Right lobe of liver (tissue), 6 donors: ENCODE measurements at regions not wholly inside any gene's neighbourhood (a gene's known extent, or its start where the extent isn't known, plus 50 kb on each side); places are given as distances from the start of the nearest gene placed in this dataset.

Experiments
- ATAC-seq, 4 donors: fragments of 200-7000 bp; cut with Tn5 transposase; one replicate each; pipeline ENCODE4 v1.9.1; 2020; ENCODE audit warnings: mild to moderate bottlenecking in 4 of 4, moderate library complexity in 4 of 4
- DNase-seq, 3 donors: peaks; one replicate each; pipeline ENCODE4 v3.0.0-alpha.2; 2020
- H3K27ac ChIP-seq, 3 donors: fragments of 200-600 bp; one replicate each; pipeline ENCODE4 v1.8.0; 2022
- H3K27me3 ChIP-seq, 2 donors: fragments of 200-600 bp; one replicate each; pipeline ENCODE4 v1.8.0; 2022
- H3K36me3 ChIP-seq, 4 donors: fragments of 200-600 bp; sonication (generic) in 1 of 4; one replicate each; pipeline versions ENCODE4 v1.5.1 to v1.8.0; 2017 to 2022; ENCODE audit warnings: control low read depth in 1 of 4
- H3K4me1 ChIP-seq, 4 donors: fragments of 200-600 bp; sonication (generic) in 1 of 4; one replicate each; pipeline versions ENCODE4 v1.5.1 to v1.8.0; 2017 to 2022; ENCODE audit warnings: control low read depth in 1 of 4
- H3K4me3 ChIP-seq, 3 donors: fragments of 200-600 bp; one replicate each; pipeline ENCODE4 v1.8.0; 2022
- H3K9me3 ChIP-seq, 4 donors: fragments of 200-600 bp; sonication (generic) in 1 of 4; one replicate each; pipeline versions ENCODE4 v1.5.1 to v1.8.0; 2017 to 2022; ENCODE audit warnings: control low read depth in 1 of 4
- CTCF ChIP-seq, 4 donors: fragments of 200-600 bp in 3 of 4; fragments of 450-650 bp in 1 of 4; IDR thresholded peaks; one replicate each; pipeline versions ENCODE4 v1.5.1 to v1.8.0; 2016 to 2022; ENCODE audit warnings: antibody characterized with exemption in 4 of 4, mild to moderate bottlenecking in 2 of 4
- POLR2A ChIP-seq: fragments of 450-650 bp; IDR thresholded peaks from one replicate; pipeline ENCODE4 v1.6.1; 2017; ENCODE audit warnings: antibody characterized with exemption, mild to moderate bottlenecking
- WGBS: methylation state at CpG from one replicate; pipeline ENCODE4 v1.1.6; 2018; ENCODE audit warnings: low coverage, low lambda C conversion rate; ENCODE audit not compliant: insufficient coverage; ENCODE audit errors: missing lambda C conversion rate; 5-methylcytosine and 5-hydroxymethylcytosine counted together
- intact Hi-C, 2 donors: fragments of 100-400 bp; cut with DNase I; formaldehyde crosslinking; loops; one replicate each; pipeline versions ENCODE4 v1.11.2 to v1.14.1; 2022
- donor health status: DM: no; HTN: yes; CAD: no.
- donor health status: DM: no; HTN: no; CAD: no.
- donor health status: DM: no; HTN: no; CAD: no.
- donor health status: DM: no; HTN: yes; CAD: no.
- donor health status: DM: no; HTN: yes; CAD: no.

GRCh38 chr12:75714462-75715322 lies 203.3 kb upstream of the KRR1 start:
- Histone ChIP-seq H3K27me3 (no peaks in the 10 kb centered on the region), H3K4me1 (peaks cover 0 to 7% (median 3%) of the 10 kb centered on the region in 4 donors), H3K36me3 (no peaks in the 10 kb centered on the region), H3K27ac (no peak overlapping the region), H3K9me3 (no peaks in the 10 kb centered on the region), H3K4me3 (no peak overlapping the region)
- ATAC-seq (no peak), DNase-seq (no peak)
- 85% methylated on average over 2 of the region's 2 CpGs for WGBS
- intact Hi-C loops = no loop called here
- TF ChIP-seq CTCF (IDR thresholded peaks at IDR 0.05) = no peak
- no peak for TF ChIP-seq POLR2A

GRCh38 chr12:75713434-75713833 lies 202.0 kb upstream of the KRR1 start:
- intact Hi-C loops = no loop called here
- H3K27me3 ChIP-seq = no peaks in the 10 kb centered on the region
- H3K27ac ChIP-seq = no peak overlapping the region
- H3K4me1 ChIP-seq = peaks cover 0 to 7% (median 3%) of the 10 kb centered on the region in 4 donors
- ATAC-seq = no peak
- WGBS = 80% methylated on average over 2 of the region's 3 CpGs
- no peak overlapping the region for H3K4me3 ChIP-seq
- no peaks in the 10 kb centered on the region for H3K36me3 ChIP-seq
- H3K9me3 ChIP-seq = no peaks in the 10 kb centered on the region
- TF ChIP-seq POLR2A = no peak
- no peak for TF ChIP-seq CTCF (IDR thresholded peaks at IDR 0.05)
- DNase-seq = no peak

GRCh38 chr12:75712223-75712622 lies 200.8 kb upstream of the KRR1 start:
- no peak for DNase-seq
- peaks cover 0 to 7% (median 3%) of the 10 kb centered on the region in 4 donors for H3K4me1 ChIP-seq
- no peaks in the 10 kb centered on the region for H3K9me3 ChIP-seq
- no peaks in the 10 kb centered on the region for H3K36me3 ChIP-seq
- no peak overlapping the region for H3K4me3 ChIP-seq
- no peaks in the 10 kb centered on the region for H3K27me3 ChIP-seq
- intact Hi-C loops = no loop called here
- TF ChIP-seq POLR2A = no peak
- TF ChIP-seq CTCF (IDR thresholded peaks at IDR 0.05) = no peak
- no peak overlapping the region for H3K27ac ChIP-seq
- ATAC-seq = peak; percentile 34 to 89 (median 66)

GRCh38 chr12:75711271-75711670 lies 199.9 kb upstream of the KRR1 start:
- no peak overlapping the region for H3K27ac ChIP-seq
- H3K4me3 ChIP-seq = no peak overlapping the region
- DNase-seq = no peak
- no peaks in the 10 kb centered on the region for H3K27me3 ChIP-seq
- no peak for ATAC-seq
- H3K9me3 ChIP-seq = no peaks in the 10 kb centered on the region
- TF ChIP-seq CTCF (IDR thresholded peaks at IDR 0.05) (no peak), POLR2A (no peak)
- intact Hi-C loops = no loop called here
- WGBS = 90% methylated on average over 1 of the region's 2 CpGs
- H3K4me1 ChIP-seq = peaks cover 0 to 7% (median 3%) of the 10 kb centered on the region in 4 donors
- no peaks in the 10 kb centered on the region for H3K36me3 ChIP-seq
